SK-N-DZ (cell line): ENCODE measurements at regions not wholly inside any gene's neighbourhood (a gene's known extent, or its start where the extent isn't known, plus 50 kb on each side); places are given as distances from the start of the nearest gene placed in this dataset.

Source experiments
- DNase-seq: peaks from one replicate; pipeline ENCODE4 v3.0.0-alpha.2; 2015; ENCODE audit warnings: low spot score

DNA sequence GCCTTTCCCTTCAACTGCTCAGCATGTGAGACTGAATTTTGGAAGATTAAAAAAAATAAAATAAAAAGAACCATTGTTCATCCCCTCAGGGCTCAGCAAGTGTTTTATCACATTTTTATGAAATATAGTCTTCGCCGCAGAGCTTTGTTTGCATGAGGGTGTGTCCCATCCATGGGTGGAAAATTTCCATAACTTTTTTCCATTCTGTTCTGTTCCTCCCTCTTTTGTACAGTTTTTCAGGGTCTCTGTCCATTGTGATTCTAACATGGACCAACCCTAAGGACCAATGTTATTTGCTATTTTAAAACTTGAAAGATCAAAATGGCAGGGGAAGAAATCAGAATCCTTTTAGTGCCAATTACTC is 213.3 kb upstream of the SGK1 start:
- no peak for DNase-seq

DNA sequence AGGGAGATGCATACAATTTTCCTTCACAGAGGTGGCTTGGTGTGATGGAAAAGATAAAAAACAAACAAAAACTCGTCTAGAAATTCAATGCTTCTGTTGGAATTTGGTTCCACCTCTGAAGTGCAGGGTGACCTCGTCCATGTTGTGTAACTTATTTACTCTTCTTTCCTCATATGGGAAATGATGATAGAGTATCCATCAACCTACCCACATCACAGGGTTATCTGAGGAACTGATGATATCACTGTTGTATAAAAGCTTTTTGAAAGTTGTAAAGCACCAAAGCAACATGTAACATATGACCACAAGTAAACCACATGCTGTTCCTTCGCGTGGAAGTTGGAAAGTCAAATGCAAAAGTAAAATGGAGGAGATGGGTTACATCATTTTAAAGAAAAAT is 212.0 kb upstream of the SGK1 start:
- DNase-seq: no peak

DNA sequence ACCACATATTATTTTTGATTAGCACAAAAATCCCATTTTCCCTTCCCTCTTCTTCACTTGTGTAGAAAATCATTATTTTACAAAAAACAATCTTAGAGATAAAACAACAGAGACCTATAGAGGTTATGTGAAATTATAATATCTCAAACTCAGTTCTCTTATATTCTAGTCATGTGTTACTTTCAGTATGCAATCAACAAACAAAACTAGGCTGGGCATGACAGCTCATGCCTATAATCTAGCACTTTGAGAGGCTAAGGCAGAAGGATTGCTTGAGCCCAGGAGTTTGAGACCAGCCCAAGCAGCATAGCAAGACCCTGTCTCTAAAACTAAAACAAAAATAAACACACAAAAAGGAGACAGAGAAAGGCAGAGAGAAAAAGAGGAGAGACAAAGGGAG is 211.4 kb upstream of the SGK1 start:
- DNase-seq: no peak

- DNase-seq: no peak
These were observed 209.3 kb upstream of the SGK1 start for GRCh38 chr6:134527108-134527787.

- DNase-seq: no peak
These were observed 207.4 kb upstream of the SGK1 start for GRCh38 chr6:134525190-134525868.

DNA sequence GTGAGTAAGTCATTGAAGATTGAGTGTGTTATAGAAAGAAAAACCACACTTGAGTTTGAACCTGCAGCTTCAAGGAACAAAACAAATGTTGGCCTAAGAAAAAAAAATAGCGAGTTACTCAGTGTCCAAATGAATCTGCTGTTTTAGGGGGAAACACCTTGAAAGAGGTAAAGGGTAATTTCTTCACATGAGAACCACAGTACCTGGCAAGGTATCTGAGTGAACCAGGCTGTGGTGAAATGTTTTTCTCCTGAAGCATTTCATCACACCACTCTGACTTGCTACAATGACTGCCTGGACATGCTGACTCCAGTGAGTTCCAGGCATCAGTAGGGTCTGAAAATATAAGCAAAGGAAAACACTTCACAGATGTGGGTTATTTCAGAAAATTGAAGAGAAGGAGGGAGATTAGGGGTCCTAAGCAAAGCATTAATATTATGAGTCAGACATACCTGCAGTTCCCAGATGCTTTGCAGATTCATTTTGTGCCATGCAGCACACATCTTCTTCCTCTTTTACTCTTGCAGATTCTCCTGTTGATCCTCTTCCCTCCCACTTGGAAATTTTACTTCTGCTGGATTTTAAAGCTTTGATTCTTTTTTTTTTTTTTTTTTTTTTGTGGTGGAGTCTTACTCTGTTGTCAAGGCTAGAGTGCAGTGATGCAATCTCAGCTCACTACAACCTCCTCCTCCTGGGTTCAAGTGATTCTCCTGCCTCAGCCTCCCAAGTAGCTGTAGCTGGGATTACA is 206.2 kb upstream of the SGK1 start:
- no peak for DNase-seq

- DNase-seq: no peak
These were observed 205.1 kb upstream of the SGK1 start for GRCh38 chr6:134523051-134523450.

- DNase-seq: no peak
These were observed 203.2 kb upstream of the SGK1 start for GRCh38 chr6:134521116-134521501.

DNA sequence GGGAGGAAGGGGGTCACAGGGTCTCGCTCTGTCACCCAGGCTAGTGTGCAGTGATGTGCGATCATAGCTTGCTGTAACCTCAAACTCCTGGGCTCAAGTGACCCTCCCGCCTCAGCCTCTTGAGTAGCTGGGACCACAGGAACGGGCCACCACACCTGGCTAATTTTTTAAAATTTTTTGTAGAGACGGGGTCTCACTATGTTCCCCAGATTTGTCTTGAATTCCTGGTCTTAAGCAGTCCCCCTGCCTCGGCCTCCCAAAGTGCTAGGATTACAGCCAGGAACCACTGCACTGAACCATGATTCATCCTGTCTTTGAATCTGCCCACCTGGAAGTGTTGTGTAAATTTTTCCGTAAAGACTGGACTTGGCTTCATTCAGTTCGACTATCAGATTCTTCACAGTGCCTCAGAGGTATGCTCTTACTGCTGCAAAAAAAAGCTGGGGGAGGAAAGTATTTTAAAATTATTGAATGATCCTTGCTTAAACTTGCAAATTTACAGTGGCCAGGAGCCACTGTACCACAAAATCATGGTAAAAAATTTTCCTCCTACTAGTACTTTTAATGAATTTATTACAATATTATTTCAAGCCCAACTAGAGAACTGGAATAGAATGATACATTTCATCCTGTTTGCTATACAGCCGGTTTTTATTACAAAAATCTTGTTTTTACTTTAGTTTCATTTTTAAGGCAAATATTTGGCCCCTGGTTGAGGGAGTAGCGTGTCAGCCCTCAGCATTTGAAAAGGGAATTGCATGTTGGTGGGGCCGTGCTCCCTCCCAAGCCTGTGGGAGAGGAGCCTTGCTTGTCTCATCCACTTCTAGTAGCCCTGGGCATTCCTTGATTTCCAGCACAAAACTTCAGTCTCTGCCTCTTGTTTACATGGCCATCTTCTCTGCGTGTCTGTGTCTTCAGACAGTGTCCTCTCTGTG is 202.5 kb upstream of the SGK1 start:
- DNase-seq: no peak

DNA sequence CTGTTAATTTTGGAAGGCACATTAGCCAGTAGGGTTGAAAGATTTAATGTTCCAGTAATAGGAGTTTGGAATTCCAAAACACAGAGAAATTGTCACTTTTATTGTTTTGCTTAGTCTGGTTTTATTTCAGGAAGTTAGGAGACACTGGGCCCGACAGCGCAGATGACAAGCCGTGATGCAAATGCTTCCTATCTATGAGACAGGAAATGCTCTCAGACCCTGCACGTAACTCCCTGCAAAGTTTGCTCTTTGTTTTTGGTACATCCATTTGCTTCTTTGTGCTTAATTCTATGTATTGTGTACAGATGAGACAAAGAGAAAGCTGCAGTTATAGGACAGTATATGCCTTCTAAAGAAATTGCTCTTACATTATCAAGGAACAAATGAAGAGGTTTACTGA is 201.6 kb upstream of the SGK1 start:
- no peak for DNase-seq

GRCh38 chr6:134517868-134518267 is 200.0 kb upstream of the SGK1 start:
- DNase-seq: no peak

DNA sequence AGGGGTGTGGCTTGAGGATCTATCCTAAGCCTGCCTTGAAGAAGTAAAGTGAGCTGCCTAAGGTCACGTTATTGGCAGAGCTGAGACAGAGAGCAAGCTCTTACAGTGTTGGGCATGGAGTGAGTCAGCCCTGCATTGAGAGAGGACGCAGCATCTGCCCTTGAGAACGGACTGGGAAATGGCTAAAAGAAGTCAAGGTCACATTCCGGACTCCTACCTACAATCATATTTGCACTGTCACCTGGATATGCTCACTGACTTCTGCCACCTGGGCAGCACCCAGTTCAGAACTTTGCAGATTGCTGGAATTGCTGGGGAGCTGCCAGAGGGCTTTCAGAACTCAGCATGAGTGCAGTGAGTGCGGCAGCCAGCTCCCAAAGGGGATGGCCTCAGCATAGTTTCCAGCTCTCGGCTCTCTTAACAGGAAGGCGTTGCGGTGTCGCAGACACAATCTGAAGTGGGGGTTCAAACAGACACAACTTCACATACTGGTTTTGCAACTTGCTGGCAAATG is 199.3 kb upstream of the SGK1 start:
- DNase-seq: no peak

DNA sequence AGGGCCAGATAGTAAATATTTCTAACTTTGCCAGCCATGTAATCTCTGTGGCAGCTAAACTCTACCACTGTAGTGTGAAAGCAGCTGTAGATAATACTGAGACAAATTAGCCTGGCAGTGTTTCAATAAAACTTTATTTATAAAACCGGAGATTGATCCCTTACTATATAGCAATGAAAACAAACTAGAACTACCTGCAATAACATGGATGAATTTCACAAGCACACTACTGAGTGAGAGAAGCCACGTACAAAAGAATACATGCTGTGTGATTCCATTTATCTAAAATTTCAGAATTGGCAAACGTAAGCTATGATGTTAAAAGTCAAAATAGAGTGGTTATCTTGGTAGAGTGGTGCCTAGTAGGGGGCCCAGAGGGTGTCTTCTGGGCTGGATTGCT is 198.7 kb upstream of the SGK1 start:
- no peak for DNase-seq

- no peak for DNase-seq
These were observed 198.1 kb upstream of the SGK1 start for GRCh38 chr6:134515986-134516385.

GRCh38 chr6:134512981-134513391 is 195.1 kb upstream of the SGK1 start:
- DNase-seq: no peak

- DNase-seq: no peak
These were observed 194.2 kb upstream of the SGK1 start for GRCh38 chr6:134511984-134512683.

- no peak for DNase-seq
These were observed 193.0 kb upstream of the SGK1 start for GRCh38 chr6:134510920-134511319.

DNA sequence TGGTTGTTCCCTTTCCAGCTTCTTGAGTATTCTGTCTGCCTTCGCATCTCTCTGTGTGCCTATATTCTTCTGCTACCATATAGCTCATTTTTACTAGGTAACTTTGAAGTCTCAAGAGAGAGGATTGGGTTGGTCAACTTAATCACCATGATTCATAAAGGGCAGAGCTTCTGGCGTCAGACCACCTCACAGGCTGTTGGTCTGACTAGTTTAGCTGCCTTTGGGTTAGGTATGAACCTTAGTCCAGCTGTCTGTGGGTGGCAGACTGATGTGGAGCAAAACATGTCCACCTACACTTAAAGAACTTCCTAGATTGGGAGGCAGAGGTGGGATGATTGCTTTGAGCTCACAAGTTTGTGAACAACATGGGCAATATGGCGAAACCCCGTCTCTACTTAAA is 192.2 kb upstream of the SGK1 start:
- no peak for DNase-seq

GRCh38 chr6:134508862-134509498 is 191.1 kb upstream of the SGK1 start:
- no peak for DNase-seq

- DNase-seq: no peak
These were observed 188.2 kb upstream of the SGK1 start for GRCh38 chr6:134506162-134506561.
